ENCODE measurements at regions not wholly inside any gene's neighbourhood (a gene's known extent, or its start where the extent isn't known, plus 50 kb on each side); places are given as distances from the start of the nearest gene placed in this dataset.

DNA sequence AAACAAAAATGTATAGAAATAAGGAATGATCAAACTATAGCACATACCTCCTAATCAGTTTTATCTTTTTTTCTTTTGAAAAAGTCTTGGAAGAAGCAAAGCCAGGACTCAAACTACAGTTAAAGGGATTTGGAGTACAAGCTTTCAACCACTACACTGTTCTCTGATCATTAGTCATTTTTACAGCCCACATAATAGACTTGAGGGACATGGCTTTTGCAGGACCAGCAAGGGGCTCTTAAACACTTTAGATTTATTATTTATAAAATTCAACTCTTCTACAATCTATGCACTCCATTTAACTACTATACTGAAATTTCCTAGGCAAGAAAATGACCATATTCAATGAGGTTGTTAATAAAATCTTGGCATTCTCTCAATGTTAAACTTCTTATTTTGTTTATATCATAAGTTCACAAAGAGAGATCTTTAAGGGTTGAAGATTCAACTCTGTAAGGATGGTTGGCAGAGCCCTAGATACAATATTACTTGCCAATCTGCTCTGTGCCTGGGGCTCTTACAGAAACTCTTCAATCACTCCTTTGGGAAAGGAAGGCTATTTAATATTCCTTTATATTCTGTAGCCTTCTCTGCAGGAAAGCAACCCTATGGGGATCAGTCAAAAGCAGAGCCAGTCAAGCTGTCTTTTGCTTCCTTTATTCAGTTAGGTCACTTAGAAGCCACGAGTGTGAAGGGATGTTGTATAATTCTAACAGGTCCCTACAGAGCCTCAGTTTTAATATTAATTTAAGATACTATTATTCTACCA is 557.7 kb upstream of the SGO1 start:
- no peak overlapping the region for H3K9ac ChIP-seq (ENCODE audit: low read length)
- H3K4me2 ChIP-seq (ENCODE audit: low read depth, low read length), result no peak overlapping the region
- H3K9me3 ChIP-seq (replicated peaks; ENCODE audit: insufficient read depth, low read length), result no peaks in the 10 kb centered on the region

GRCh38 chr3:20742903-20743552 is 557.0 kb upstream of the SGO1 start:
- Histone ChIP-seq H3K27me3 (replicated peaks; ENCODE audit: insufficient read depth, low read length) (no peaks in the 10 kb centered on the region), H2AFZ (ENCODE audit: low read length) (no peak overlapping the region), H3K36me3 (replicated peaks; ENCODE audit: insufficient read depth, low read length) (no peaks in the 10 kb centered on the region), H3K9ac (ENCODE audit: low read length) (no peak overlapping the region), H3K9me3 (replicated peaks; ENCODE audit: insufficient read depth, low read length) (no peaks in the 10 kb centered on the region), H3K4me2 (ENCODE audit: low read depth, low read length) (no peak overlapping the region), H3K79me2 (ENCODE audit: low read length) (no peaks in the 10 kb centered on the region), H3K9me2 (replicated peaks; ENCODE audit: insufficient read depth, low read length) (no peaks in the 10 kb centered on the region), H4K20me1 (ENCODE audit: insufficient read depth, low read length) (no peaks in the 10 kb centered on the region), H3F3A (ENCODE audit: insufficient read depth, low read length) (no peaks in the 10 kb centered on the region), H3K4me1 (ENCODE audit: low read length) (no peaks in the 10 kb centered on the region), H3K4me3 (ENCODE audit: low read length) (no peak overlapping the region), H3K27ac (ENCODE audit: low read length) (no peak overlapping the region)
- TF ChIP-seq, protein P1, sequence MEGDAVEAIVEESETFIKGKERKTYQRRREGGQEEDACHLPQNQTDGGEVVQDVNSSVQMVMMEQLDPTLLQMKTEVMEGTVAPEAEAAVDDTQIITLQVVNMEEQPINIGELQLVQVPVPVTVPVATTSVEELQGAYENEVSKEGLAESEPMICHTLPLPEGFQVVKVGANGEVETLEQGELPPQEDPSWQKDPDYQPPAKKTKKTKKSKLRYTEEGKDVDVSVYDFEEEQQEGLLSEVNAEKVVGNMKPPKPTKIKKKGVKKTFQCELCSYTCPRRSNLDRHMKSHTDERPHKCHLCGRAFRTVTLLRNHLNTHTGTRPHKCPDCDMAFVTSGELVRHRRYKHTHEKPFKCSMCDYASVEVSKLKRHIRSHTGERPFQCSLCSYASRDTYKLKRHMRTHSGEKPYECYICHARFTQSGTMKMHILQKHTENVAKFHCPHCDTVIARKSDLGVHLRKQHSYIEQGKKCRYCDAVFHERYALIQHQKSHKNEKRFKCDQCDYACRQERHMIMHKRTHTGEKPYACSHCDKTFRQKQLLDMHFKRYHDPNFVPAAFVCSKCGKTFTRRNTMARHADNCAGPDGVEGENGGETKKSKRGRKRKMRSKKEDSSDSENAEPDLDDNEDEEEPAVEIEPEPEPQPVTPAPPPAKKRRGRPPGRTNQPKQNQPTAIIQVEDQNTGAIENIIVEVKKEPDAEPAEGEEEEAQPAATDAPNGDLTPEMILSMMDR (IDR thresholded peaks at IDR 0.05; ENCODE audit: low read length), result no peak
- TF ChIP-seq EZH2 (optimal IDR thresholded peaks at IDR 0.05; ENCODE audit: low read depth, low read length), result no peak
- no peak for TF ChIP-seq EZH2phosphoT487 (IDR thresholded peaks at IDR 0.05; ENCODE audit: low read length)
- DNase-seq, result no peak

More for the DNA sequence above, 557.7 kb upstream of the SGO1 start:
- Histone ChIP-seq H3K9me2 (replicated peaks; ENCODE audit: insufficient read depth, low read length) (no peaks in the 10 kb centered on the region), H3K27ac (ENCODE audit: low read length) (no peak overlapping the region), H3K4me1 (ENCODE audit: low read length) (no peaks in the 10 kb centered on the region), H3K4me3 (ENCODE audit: low read length) (no peak overlapping the region), H3K79me2 (ENCODE audit: low read length) (no peaks in the 10 kb centered on the region), H4K20me1 (ENCODE audit: insufficient read depth, low read length) (no peaks in the 10 kb centered on the region), H3F3A (ENCODE audit: insufficient read depth, low read length) (no peaks in the 10 kb centered on the region), H2AFZ (ENCODE audit: low read length) (no peak overlapping the region), H3K27me3 (replicated peaks; ENCODE audit: insufficient read depth, low read length) (no peaks in the 10 kb centered on the region), H3K36me3 (replicated peaks; ENCODE audit: insufficient read depth, low read length) (no peaks in the 10 kb centered on the region)
- TF ChIP-seq, protein P1 (IDR thresholded peaks at IDR 0.05; ENCODE audit: low read length), result no peak
- TF ChIP-seq EZH2phosphoT487 (IDR thresholded peaks at IDR 0.05; ENCODE audit: low read length) (no peak), EZH2 (optimal IDR thresholded peaks at IDR 0.05; ENCODE audit: low read depth, low read length) (no peak)
- no peak for DNase-seq

DNA sequence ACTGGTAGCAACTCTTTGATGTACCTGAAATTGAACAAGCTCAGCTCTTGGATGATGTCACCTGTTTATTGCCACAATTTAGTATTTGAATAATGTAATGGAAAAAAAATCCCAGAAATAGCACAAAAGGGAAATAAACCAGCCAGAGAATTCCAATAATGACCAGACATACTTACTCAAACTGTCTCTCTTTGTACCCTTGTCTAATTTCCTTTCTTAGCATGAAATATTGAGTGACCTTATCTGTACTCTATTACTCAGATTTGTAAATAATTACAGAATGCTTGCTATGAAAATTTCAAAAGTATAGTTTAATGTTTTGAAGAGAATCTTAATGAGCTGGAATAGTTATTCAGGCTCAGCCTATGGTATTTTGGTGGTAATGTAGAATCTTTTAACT is 555.4 kb upstream of the SGO1 start:
- Histone ChIP-seq H3K4me3 (ENCODE audit: low read length) (no peak overlapping the region), H2AFZ (ENCODE audit: low read length) (no peak overlapping the region), H3K9me2 (replicated peaks; ENCODE audit: insufficient read depth, low read length) (no peaks in the 10 kb centered on the region), H3F3A (ENCODE audit: insufficient read depth, low read length) (no peaks in the 10 kb centered on the region), H4K20me1 (ENCODE audit: insufficient read depth, low read length) (no peaks in the 10 kb centered on the region), H3K27ac (ENCODE audit: low read length) (no peak overlapping the region), H3K9me3 (replicated peaks; ENCODE audit: insufficient read depth, low read length) (no peaks in the 10 kb centered on the region), H3K4me2 (ENCODE audit: low read depth, low read length) (no peak overlapping the region), H3K36me3 (replicated peaks; ENCODE audit: insufficient read depth, low read length) (no peaks in the 10 kb centered on the region), H3K9ac (ENCODE audit: low read length) (no peak overlapping the region), H3K79me2 (ENCODE audit: low read length) (no peaks in the 10 kb centered on the region), H3K4me1 (ENCODE audit: low read length) (no peaks in the 10 kb centered on the region), H3K27me3 (replicated peaks; ENCODE audit: insufficient read depth, low read length) (no peaks in the 10 kb centered on the region)
- no peak for DNase-seq
- TF ChIP-seq, protein P1 (IDR thresholded peaks at IDR 0.05; ENCODE audit: low read length), result no peak
